Activated CD4-positive, alpha-beta T cell treated with anti-CD3 and anti-CD28 coated beads, Interleukin-2, amount 10 ng/mL, durations not matched to agents 24 days and 14 days (primary cell): ENCODE measurements at regions not wholly inside any gene's neighbourhood (a gene's known extent, or its start where the extent isn't known, plus 50 kb on each side); places are given as distances from the start of the nearest gene placed in this dataset.

Source experiments
- DNase-seq: peaks from one replicate; pipeline ENCODE4 v3.0.0; 2022
- H3K27ac Mint-ChIP-seq: one replicate; pipeline ENCODE4 v1.8.0; 2022; ENCODE audit warnings: mild to moderate bottlenecking, mixed read lengths
- H3K27me3 Mint-ChIP-seq: one replicate; pipeline ENCODE4 v1.8.0; 2022; ENCODE audit warnings: mixed read lengths
- H3K36me3 Mint-ChIP-seq: one replicate; pipeline ENCODE4 v1.8.0; 2022; ENCODE audit warnings: low read depth, mild to moderate bottlenecking, mixed read lengths
- H3K4me1 Mint-ChIP-seq: one replicate; pipeline ENCODE4 v1.8.0; 2021; ENCODE audit warnings: mixed read lengths
- H3K4me3 Mint-ChIP-seq: one replicate; pipeline ENCODE4 v1.8.0; 2022; ENCODE audit warnings: mild to moderate bottlenecking, moderate library complexity, mixed read lengths
- H3K9me3 Mint-ChIP-seq: one replicate; pipeline ENCODE4 v1.8.0; 2021; ENCODE audit warnings: mixed read lengths
- intact Hi-C: fragments of 100-400 bp; cut with micrococcal nuclease; formaldehyde crosslinking; loops from one replicate; pipeline ENCODE4 v1.15.1; 2023

DNA sequence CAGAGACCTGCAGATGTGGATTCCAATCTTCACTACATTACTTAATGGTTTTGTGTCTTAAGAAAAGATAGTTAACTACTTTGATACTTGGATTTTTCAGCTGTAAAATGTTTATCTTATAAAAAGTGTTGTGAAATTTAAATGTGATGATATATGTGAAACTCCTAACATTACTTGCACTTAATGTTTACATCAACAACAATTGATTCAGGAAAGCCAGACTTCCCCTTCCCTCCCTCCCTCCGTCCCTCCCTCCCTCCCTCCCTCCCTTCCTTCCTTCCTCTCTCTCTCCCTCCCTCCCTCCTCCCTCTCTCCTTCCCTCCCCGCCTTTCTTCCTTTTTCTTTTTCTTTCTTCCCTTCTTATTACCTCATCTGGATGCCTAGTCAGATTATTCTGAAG, 773.9 kb upstream of the FAM98A start:
- Mint-ChIP-seq H3K27me3 (no peaks in the 10 kb centered on the region), H3K4me3 (no peak overlapping the region), H3K4me1 (no peaks in the 10 kb centered on the region), H3K9me3 (no peaks in the 10 kb centered on the region), H3K27ac (no peak overlapping the region), H3K36me3 (no peaks in the 10 kb centered on the region)
- intact Hi-C loops: no loop called here
- DNase-seq: no peak

DNA sequence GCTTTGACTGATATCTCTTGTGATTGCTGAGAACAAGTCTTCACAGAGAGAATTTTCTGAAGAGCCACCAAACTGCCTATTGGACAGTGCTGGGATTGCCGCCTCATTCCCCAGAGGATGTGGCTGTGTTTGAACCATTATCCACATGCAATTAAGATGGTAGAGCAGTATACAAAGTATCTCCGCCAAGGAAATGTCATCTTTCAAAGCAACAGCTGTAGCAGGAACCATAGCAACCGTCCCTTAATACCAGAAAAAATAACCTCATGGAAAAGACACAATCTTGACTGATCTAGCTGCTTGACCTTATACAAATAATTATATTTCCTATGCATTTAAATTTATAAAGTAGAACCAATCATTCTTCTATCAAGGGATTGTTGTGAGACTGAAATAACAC, 772.6 kb upstream of the FAM98A start:
- no peaks in the 10 kb centered on the region for H3K27me3 Mint-ChIP-seq
- no peak overlapping the region for H3K4me3 Mint-ChIP-seq
- no peaks in the 10 kb centered on the region for H3K9me3 Mint-ChIP-seq
- no peak overlapping the region for H3K27ac Mint-ChIP-seq
- DNase-seq: no peak
- intact Hi-C loops: no loop called here
- no peaks in the 10 kb centered on the region for H3K36me3 Mint-ChIP-seq
- no peaks in the 10 kb centered on the region for H3K4me1 Mint-ChIP-seq

DNA sequence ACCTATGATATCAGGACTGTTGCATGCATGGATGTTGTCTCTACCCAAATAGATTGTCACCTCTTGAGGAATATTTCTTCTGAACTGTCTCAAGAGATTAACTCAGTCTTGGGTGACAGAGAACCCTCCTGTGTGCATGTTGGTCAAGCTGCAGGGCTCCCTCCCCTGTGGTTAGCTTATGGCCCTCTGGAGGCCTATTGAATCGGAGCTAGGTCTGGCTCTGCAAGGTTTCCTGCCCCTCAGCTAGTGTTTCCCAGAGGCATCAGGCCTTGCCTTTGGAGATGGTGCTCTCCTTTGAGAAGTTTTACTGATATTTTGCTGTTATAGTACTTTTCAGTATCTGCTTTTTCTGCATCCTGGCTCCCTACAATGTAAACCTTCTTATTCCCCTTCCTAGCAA, 769.2 kb upstream of the FAM98A start:
- DNase-seq: no peak
- intact Hi-C loops: no loop called here
- Mint-ChIP-seq H3K9me3 (no peaks in the 10 kb centered on the region), H3K27ac (no peak overlapping the region), H3K36me3 (no peaks in the 10 kb centered on the region), H3K4me3 (no peak overlapping the region), H3K4me1 (no peaks in the 10 kb centered on the region), H3K27me3 (no peaks in the 10 kb centered on the region)

DNA sequence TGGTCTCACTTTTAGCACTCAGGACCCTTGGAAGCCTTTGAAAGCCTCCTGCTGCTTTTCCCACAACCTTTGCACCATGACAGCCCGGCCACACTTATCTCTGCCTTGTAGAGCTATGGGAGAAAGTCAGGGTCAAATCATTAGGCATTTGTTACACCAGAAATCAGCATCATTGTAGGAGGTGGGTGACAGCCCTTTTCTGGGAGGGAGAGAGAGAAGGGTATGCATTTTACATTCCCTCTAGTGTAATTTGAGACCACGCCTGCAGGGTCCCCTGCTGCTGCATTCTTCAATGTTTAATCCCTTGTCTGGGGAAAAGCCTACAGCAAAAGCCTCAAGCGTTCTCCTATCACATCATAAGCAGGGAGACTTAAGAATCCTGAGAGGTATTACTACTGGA, 766.8 kb upstream of the FAM98A start:
- intact Hi-C loops: no loop called here
- Mint-ChIP-seq H3K9me3 (no peaks in the 10 kb centered on the region), H3K27me3 (no peaks in the 10 kb centered on the region), H3K27ac (no peak overlapping the region), H3K4me3 (no peak overlapping the region), H3K4me1 (no peaks in the 10 kb centered on the region), H3K36me3 (no peaks in the 10 kb centered on the region)
- no peak for DNase-seq

DNA sequence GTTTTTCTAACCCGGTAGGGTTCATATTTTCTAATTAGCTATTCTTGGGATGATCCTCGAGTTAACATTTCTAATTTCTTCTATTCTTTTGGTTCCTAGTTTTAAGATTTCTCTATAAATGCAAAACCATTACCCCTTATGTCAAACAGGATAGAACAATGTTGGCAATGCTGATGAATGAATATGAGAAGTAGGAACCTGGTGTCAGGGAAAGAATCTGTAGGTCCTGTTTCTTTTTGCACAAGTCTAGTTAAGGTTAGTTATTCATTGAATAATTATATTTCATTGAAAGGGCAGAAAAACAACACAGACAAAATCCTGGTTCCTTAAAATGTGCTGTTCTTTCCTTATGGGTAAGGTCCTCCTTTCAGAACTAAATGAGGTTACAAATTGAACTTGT, 766.4 kb upstream of the FAM98A start:
- Mint-ChIP-seq H3K27ac (no peak overlapping the region), H3K27me3 (no peaks in the 10 kb centered on the region), H3K4me1 (no peaks in the 10 kb centered on the region), H3K36me3 (no peaks in the 10 kb centered on the region), H3K9me3 (no peaks in the 10 kb centered on the region), H3K4me3 (no peak overlapping the region)
- intact Hi-C loops: no loop called here
- DNase-seq: no peak

DNA sequence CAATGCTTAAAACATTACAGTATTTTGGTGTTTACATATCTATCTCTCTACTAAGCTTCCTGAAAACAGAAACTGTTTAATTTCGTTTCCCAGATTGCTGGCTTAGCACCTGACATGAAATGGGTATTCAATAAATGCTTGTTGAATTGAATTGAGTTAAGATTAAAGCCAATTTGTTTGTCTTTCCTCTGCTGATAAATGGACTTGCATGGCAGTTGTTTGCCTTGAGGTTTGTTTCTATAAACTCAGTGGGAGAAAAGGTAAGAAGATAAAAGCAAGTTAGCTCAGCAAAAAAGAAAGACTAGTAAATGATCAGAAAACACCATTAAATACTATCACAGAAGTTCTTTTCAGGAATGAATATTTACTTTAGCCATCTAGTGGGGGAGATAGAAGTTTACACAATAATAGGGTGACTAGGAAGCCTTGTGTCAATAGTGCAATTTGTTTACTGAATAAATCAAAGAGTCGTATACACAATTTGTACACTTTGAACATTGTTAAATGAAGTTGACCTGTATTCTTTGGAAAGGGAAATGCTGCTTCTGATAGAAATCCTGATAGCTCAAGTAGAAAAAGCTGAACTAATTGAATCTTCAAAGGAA, 754.5 kb upstream of the FAM98A start:
- H3K4me1 Mint-ChIP-seq: no peaks in the 10 kb centered on the region
- no peak overlapping the region for H3K4me3 Mint-ChIP-seq

DNA sequence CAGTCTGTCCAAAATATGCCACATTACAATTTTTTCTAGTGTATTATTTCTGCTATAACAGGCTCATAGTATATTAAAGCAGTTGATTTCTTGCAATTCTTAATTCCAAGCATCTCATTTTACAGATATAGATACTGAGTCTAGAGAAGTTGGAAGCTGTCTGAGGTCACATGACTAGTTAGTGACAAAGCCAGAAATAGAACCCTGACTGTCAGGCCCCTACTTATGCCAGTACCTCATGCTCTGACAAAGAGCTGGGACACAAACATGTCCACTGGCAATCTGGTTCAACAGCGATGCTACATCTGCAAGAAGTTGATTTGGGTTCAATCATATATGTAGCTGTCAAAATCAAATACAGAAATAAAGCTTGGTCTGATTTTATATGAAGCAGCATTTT, 750.4 kb upstream of the FAM98A start:
- no peaks in the 10 kb centered on the region for H3K4me1 Mint-ChIP-seq
- no peaks in the 10 kb centered on the region for H3K27me3 Mint-ChIP-seq
- H3K9me3 Mint-ChIP-seq: peaks cover 4% of the 10 kb centered on the region
- DNase-seq: no peak
- H3K27ac Mint-ChIP-seq: no peak overlapping the region
- intact Hi-C loops: no loop called here
- no peak overlapping the region for H3K4me3 Mint-ChIP-seq
- no peaks in the 10 kb centered on the region for H3K36me3 Mint-ChIP-seq

More for the DNA sequence above, 754.5 kb upstream of the FAM98A start:
- no peaks in the 10 kb centered on the region for H3K36me3 Mint-ChIP-seq
- intact Hi-C loops: no loop called here
- no peaks in the 10 kb centered on the region for H3K27me3 Mint-ChIP-seq
- no peak for DNase-seq
- no peak overlapping the region for H3K27ac Mint-ChIP-seq
- H3K9me3 Mint-ChIP-seq: peaks cover 4% of the 10 kb centered on the region

DNA sequence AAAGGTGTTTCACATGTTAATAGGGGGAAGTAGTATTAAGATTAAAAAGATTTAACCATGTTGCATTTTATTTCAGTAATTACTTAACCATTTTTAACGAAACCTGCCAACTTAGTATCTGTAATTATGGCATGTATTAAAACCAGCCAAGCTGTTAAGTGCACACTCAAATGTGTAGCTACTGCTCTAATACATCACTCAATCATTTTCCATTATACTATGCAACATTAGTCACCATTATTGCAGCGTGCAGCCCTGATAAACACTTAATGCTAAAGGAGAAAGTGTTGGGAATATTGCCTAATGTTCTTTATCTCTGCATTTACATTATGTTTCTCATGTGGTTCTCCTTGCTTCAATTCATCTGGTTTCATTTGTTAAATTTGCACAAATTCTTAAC, 745.9 kb upstream of the FAM98A start:
- Mint-ChIP-seq H3K4me3 (no peak overlapping the region), H3K9me3 (no peaks in the 10 kb centered on the region), H3K36me3 (no peaks in the 10 kb centered on the region), H3K27ac (no peak overlapping the region), H3K27me3 (no peaks in the 10 kb centered on the region), H3K4me1 (no peaks in the 10 kb centered on the region)
- no peak for DNase-seq
- intact Hi-C loops: no loop called here

DNA sequence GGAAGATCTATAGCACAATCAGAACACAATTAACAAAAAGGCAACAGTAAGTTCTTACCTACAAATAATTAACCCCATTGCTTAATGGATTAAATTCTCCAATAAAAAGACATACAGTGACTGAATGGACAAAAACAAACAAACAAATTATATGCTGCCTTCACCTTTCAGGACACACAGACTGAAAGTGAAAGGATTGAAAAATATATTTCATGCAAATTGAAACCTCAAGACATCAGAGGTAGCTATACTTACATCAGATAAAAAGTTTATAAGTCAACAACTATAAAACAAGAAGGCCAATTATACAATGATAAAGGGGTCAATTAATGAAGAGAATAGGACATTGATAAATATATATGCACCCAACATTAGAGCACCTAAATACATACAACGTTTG, 741.2 kb upstream of the FAM98A start:
- H3K36me3 Mint-ChIP-seq: no peaks in the 10 kb centered on the region
- DNase-seq: no peak
- H3K4me1 Mint-ChIP-seq: no peaks in the 10 kb centered on the region
- H3K9me3 Mint-ChIP-seq: no peaks in the 10 kb centered on the region
- no peak overlapping the region for H3K27ac Mint-ChIP-seq
- H3K27me3 Mint-ChIP-seq: no peaks in the 10 kb centered on the region
- no peak overlapping the region for H3K4me3 Mint-ChIP-seq
- intact Hi-C loops: no loop called here

DNA sequence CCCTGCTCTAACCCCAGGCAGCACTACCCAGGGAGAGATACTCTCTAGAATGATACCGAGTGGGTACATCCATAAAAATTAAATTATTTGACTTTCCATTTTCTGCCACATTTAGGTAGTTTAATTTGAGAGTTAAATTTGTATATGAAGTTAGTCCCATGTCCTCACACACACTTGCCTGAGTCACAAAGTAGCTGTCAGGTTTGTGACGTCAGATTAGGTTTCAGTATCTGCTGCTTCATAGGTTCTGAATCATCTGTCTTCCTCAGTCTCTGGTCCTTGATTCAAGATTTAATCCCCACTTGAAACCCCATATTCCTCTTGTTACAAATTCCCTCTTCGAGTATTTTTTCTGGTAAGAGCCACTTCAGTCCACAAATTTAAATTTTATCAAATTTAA, 738.6 kb upstream of the FAM98A start:
- DNase-seq: no peak
- no peaks in the 10 kb centered on the region for H3K4me1 Mint-ChIP-seq
- H3K4me3 Mint-ChIP-seq: no peak overlapping the region
- no peaks in the 10 kb centered on the region for H3K36me3 Mint-ChIP-seq
- H3K9me3 Mint-ChIP-seq: no peaks in the 10 kb centered on the region
- no peaks in the 10 kb centered on the region for H3K27me3 Mint-ChIP-seq
- intact Hi-C loops: no loop called here
- H3K27ac Mint-ChIP-seq: no peak overlapping the region

DNA sequence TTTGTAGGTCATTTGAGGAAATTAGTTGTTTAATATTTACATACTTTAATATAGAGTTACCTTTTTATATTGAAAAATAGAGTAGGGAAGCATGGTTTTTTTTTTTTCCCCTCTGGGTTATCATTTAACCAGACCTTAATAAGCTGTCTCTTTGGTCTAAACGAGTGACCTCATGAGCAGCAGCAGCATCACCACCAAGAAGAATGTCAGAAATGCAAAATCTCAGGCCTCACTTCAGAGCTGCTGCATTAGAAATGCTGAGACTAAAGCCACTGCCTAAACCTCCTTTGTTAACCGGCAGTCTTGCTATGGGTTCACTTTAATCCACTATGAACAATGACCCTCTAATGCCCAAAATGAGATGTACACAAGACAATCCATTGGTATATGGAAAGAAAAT, 733.7 kb upstream of the FAM98A start:
- Mint-ChIP-seq H3K27ac (no peak overlapping the region), H3K4me3 (no peak overlapping the region), H3K36me3 (no peaks in the 10 kb centered on the region), H3K4me1 (no peaks in the 10 kb centered on the region), H3K27me3 (no peaks in the 10 kb centered on the region), H3K9me3 (no peaks in the 10 kb centered on the region)
- intact Hi-C loops: no loop called here
- no peak for DNase-seq

DNA sequence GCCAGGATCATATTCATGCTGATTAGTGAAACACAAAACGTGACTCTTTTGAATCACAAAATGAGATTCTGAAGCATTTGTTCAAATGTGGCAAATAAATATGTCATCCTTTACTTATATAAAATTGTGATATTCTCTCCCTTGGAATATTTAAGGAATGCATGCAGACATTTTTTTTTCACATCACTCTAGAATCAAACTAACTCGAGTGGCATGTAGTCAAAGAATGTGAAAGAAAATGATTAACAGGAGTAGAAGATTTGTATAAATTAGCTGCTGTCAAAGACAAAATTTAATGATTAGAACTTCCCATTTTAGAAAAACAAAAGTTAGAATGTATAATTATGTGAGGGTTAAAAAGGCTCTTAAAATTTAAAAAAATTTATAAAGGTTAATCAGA, 721.0 kb upstream of the FAM98A start:
- no peak for DNase-seq

DNA sequence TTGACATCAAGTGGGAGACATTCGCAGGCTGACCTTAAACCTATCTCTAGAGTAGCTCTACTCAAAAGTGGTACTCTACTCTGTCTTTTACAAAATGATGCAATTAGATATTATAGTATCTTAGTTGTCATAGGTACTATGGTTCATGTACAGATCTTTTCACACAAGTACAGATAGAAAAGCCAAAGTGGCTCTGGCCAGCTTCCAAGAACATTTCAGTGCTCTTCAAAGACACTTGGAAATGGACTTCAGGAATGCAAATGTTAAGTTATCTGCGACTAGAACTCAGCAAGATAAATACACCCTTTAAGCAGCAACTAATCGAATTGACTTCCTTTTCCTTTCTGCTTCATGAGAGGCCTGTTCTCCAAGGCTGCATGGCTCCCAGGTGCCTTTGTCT, 718.7 kb upstream of the FAM98A start:
- H3K27ac Mint-ChIP-seq: no peak overlapping the region
- no peaks in the 10 kb centered on the region for H3K4me1 Mint-ChIP-seq
- H3K4me3 Mint-ChIP-seq: no peak overlapping the region
- H3K27me3 Mint-ChIP-seq: no peaks in the 10 kb centered on the region
- no peaks in the 10 kb centered on the region for H3K36me3 Mint-ChIP-seq
- H3K9me3 Mint-ChIP-seq: peaks cover 3% of the 10 kb centered on the region
- DNase-seq: no peak
- intact Hi-C loops: no loop called here

More for the DNA sequence above, 721.0 kb upstream of the FAM98A start:
- no peak overlapping the region for H3K27ac Mint-ChIP-seq
- peaks cover 3% of the 10 kb centered on the region for H3K9me3 Mint-ChIP-seq
- H3K27me3 Mint-ChIP-seq: no peaks in the 10 kb centered on the region
- no peaks in the 10 kb centered on the region for H3K36me3 Mint-ChIP-seq
- intact Hi-C loops: no loop called here
- H3K4me1 Mint-ChIP-seq: no peaks in the 10 kb centered on the region
- H3K4me3 Mint-ChIP-seq: no peak overlapping the region

DNA sequence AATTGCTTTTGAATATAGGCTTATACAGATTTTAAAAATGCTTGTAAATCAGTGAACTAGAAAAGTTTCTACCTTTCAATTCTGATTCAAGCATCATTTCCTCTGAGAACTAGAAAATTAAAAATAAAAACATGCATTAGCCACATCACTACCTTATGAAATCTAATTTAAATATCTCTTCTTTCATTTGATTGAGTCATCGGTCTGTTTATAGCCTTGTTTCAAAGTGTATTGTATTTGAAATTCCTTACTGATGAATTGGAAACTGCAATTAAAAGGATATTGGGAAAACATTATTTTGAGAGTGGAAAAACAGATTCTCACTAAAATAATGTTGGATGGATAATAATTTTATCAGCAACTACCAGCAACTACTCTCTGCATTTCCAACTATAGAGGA, 717.7 kb upstream of the FAM98A start:
- Mint-ChIP-seq H3K27ac (no peak overlapping the region), H3K4me3 (no peak overlapping the region), H3K4me1 (no peaks in the 10 kb centered on the region), H3K9me3 (peaks cover under 1% of the 10 kb centered on the region), H3K27me3 (no peaks in the 10 kb centered on the region), H3K36me3 (no peaks in the 10 kb centered on the region)
- intact Hi-C loops: no loop called here
- DNase-seq: no peak

DNA sequence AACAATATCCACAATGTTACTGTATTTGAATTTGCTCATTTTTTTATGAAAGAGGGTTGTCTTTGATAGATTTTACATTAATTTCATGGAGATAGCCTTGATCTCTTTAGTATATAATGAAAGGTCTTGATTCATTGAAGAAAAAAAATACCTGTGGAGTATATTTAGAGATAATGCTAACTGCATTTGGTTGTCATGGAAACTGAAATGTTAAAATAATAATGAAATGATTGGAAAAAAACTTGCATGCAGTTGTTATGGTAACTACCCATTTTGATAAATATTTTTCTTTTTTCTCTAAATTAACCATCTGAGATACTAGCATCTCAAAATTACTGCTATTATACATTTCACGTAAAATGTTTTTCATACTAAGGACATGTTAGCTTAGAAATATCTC, 712.7 kb upstream of the FAM98A start:
- no peak for DNase-seq
- no peaks in the 10 kb centered on the region for H3K9me3 Mint-ChIP-seq
- H3K27me3 Mint-ChIP-seq: no peaks in the 10 kb centered on the region
- H3K36me3 Mint-ChIP-seq: no peaks in the 10 kb centered on the region
- no peaks in the 10 kb centered on the region for H3K4me1 Mint-ChIP-seq
- no peak overlapping the region for H3K27ac Mint-ChIP-seq
- intact Hi-C loops: no loop called here
- H3K4me3 Mint-ChIP-seq: no peak overlapping the region
